ENCODE measurements at regions not wholly inside any gene's neighbourhood (a gene's known extent, or its start where the extent isn't known, plus 50 kb on each side); places are given as distances from the start of the nearest gene placed in this dataset. TPM values are rescaled to one million over a fixed set of nuclear protein-coding genes. Genes with fewer than 3 reads are reported as not detected.
A peak's percentile ranks its signal among the peaks of the same experiment; 100 is the strongest.
"Not testable (repeated sequence)": the region's sequence is repeated elsewhere in the genome, so short reads cannot be mapped to it uniquely, and the experiment has no call there.

DNA sequence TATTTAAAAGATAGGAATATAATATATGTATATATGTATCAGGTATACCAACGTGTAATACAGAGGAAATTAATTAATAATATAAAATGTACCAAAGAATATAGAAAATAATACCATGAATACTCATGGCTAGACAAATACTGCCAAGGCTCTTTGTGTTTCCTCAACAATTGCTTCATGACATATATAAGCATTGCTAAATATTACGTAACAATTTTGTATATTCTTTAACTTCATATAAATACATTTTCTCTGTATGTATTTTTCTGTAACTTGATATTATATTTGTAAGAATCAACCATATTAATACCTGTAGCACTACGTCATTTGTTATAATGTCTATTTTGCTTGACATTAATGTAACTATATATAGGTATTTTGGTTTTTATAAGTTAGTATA is 104.0 kb downstream of the CEP44 start:
- no peak for TF ChIP-seq CTCF (IDR thresholded peaks at IDR 0.05; ENCODE audit: extremely low read depth, low read depth, low read length)
- H3K79me2 ChIP-seq (ENCODE audit: insufficient read depth, low read length): no peaks in the 10 kb centered on the region
- H3K36me3 ChIP-seq (ENCODE audit: insufficient read depth, low read length): no peaks in the 10 kb centered on the region
- H2AFZ ChIP-seq (ENCODE audit: low read length): no peak overlapping the region
- no peak for DNase-seq (ENCODE audit: insufficient read length, low spot score, missing footprints)
- no peak overlapping the region for H3K27ac ChIP-seq (ENCODE audit: low read depth, low read length)
- H3K4me2 ChIP-seq (ENCODE audit: insufficient read depth, low read length): no peak overlapping the region
- no peaks in the 10 kb centered on the region for H3K9me3 ChIP-seq (ENCODE audit: low read depth, low read length)
- H3K27me3 ChIP-seq (ENCODE audit: insufficient read depth, low read length): no peaks in the 10 kb centered on the region
- no peaks in the 10 kb centered on the region for H4K20me1 ChIP-seq (ENCODE audit: insufficient read depth, low read length)
- H3K4me1 ChIP-seq (ENCODE audit: insufficient read depth, low read length): no peaks in the 10 kb centered on the region
- H3K4me3 ChIP-seq (ENCODE audit: insufficient read depth, low read length): no peak overlapping the region

DNA sequence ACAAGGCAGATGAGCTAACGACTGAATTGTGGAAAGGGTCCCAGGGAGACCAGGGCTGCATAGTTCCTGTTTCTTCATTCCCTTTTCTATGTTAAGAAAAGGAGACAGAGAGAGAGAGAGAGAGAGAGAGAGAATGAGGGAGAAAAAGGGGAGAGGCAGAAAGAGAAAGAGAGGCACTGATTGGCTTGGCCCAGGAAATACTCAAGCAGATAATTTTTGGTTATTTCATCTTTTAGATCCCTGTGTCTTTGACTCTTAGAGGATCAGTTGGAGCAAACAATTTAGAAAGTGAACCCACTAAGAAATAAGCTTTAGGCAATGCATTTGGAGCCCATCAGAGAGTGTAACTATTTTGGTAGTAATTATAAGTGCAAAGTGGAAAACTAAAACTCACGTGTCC is 103.4 kb downstream of the CEP44 start:
- no peak overlapping the region for H3K4me3 ChIP-seq (ENCODE audit: insufficient read depth, low read length)
- TF ChIP-seq CTCF (IDR thresholded peaks at IDR 0.05; ENCODE audit: extremely low read depth, low read depth, low read length): no peak
- peak overlapping the region; percentile 57 for H2AFZ ChIP-seq (ENCODE audit: low read length)
- H3K4me1 ChIP-seq (ENCODE audit: insufficient read depth, low read length): no peaks in the 10 kb centered on the region
- H3K79me2 ChIP-seq (ENCODE audit: insufficient read depth, low read length): no peaks in the 10 kb centered on the region
- H4K20me1 ChIP-seq (ENCODE audit: insufficient read depth, low read length): no peaks in the 10 kb centered on the region
- no peaks in the 10 kb centered on the region for H3K9me3 ChIP-seq (ENCODE audit: low read depth, low read length)
- H3K27ac ChIP-seq (ENCODE audit: low read depth, low read length): no peak overlapping the region
- H3K27me3 ChIP-seq (ENCODE audit: insufficient read depth, low read length): no peaks in the 10 kb centered on the region
- H3K36me3 ChIP-seq (ENCODE audit: insufficient read depth, low read length): no peaks in the 10 kb centered on the region
- no peak overlapping the region for H3K4me2 ChIP-seq (ENCODE audit: insufficient read depth, low read length)
- DNase-seq (ENCODE audit: insufficient read length, low spot score, missing footprints): no peak

DNA sequence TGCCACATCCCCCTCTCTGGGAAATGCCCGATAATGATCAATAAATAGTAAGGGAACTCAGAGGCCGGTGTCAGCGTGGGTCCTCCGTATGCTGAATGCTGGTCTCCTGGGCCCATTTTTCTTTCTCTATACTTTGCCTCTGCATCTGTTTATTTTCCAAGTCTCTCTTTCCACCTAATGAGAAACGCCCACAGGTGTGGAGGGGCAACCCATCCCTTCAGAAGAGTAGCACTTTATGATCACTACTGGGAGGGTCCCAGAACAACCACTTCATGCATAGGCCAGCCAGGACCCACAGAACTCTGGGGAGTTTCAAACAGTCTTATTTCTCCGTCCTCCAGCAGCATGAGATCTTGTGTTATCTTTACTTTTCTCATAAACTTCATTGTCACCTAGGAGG is 100.1 kb downstream of the CEP44 start:
- Histone ChIP-seq H2AFZ (ENCODE audit: low read length) (no peak overlapping the region), H3K4me2 (ENCODE audit: insufficient read depth, low read length) (no peak overlapping the region), H3K4me3 (ENCODE audit: insufficient read depth, low read length) (no peak overlapping the region), H4K20me1 (ENCODE audit: insufficient read depth, low read length) (no peaks in the 10 kb centered on the region), H3K36me3 (ENCODE audit: insufficient read depth, low read length) (no peaks in the 10 kb centered on the region), H3K4me1 (ENCODE audit: insufficient read depth, low read length) (no peaks in the 10 kb centered on the region), H3K79me2 (ENCODE audit: insufficient read depth, low read length) (no peaks in the 10 kb centered on the region), H3K27me3 (ENCODE audit: insufficient read depth, low read length) (no peaks in the 10 kb centered on the region), H3K27ac (ENCODE audit: low read depth, low read length) (no peak overlapping the region), H3K9me3 (ENCODE audit: low read depth, low read length) (no peaks in the 10 kb centered on the region)
- TF ChIP-seq CTCF (IDR thresholded peaks at IDR 0.05; ENCODE audit: extremely low read depth, low read depth, low read length): no peak
- no peak for DNase-seq (ENCODE audit: insufficient read length, low spot score, missing footprints)

GRCh38 chr4:174382938-174383605 is 99.4 kb downstream of the CEP44 start:
- DNase-seq (ENCODE audit: insufficient read length, low spot score, missing footprints); H3K4me2 ChIP-seq (ENCODE audit: insufficient read depth, low read length); H2AFZ ChIP-seq (ENCODE audit: low read length); H3K27me3 ChIP-seq (ENCODE audit: insufficient read depth, low read length); H3K36me3 ChIP-seq (ENCODE audit: insufficient read depth, low read length); H3K4me3 ChIP-seq (ENCODE audit: insufficient read depth, low read length); H3K27ac ChIP-seq (ENCODE audit: low read depth, low read length); H3K79me2 ChIP-seq (ENCODE audit: insufficient read depth, low read length); H3K4me1 ChIP-seq (ENCODE audit: insufficient read depth, low read length); H4K20me1 ChIP-seq (ENCODE audit: insufficient read depth, low read length); H3K9me3 ChIP-seq (ENCODE audit: low read depth, low read length): not testable (repeated sequence)

Small RNA genes lying in the stretch of these regions (small RNA-seq; reads per million reads assigned to genes)
- gene MIR4276: not detected
